GM12874 (cell line): ENCODE measurements at regions not wholly inside any gene's neighbourhood (a gene's known extent, or its start where the extent isn't known, plus 50 kb on each side); places are given as distances from the start of the nearest gene placed in this dataset.
A peak's percentile ranks its signal among the peaks of the same experiment; 100 is the strongest.

Experiments
- CTCF ChIP-seq: IDR thresholded peaks from 2 replicates; pipeline ENCODE4 v1.5.1; 2011; ENCODE audit warnings: low read depth, mild to moderate bottlenecking, control low read depth, low read length, moderate library complexity; ENCODE audit not compliant: insufficient read depth

GRCh38 chr6:8180327-8181159 lies 78.2 kb upstream of the EEF1E1 start:
- TF ChIP-seq CTCF: no peak

DNA sequence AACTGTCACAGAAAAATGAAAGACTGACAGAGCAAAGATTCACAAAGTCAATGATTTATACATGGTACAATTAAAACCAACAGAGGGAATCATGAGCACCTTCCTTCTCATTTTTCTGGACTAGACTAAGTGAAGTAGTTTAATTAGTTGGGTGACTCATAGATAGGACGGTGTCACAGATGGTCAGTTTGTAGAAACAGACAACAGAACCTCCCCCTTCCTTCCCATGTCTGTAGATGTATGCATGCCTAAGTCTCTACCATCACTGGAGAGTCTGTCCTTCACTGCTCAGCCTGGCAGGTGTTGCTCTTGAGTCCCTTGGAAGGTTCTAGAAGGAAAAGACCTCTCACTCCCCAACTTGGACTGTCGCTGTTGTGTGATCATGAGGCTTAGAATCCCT lies 75.4 kb upstream of the EEF1E1 start:
- TF ChIP-seq CTCF: no peak

GRCh38 chr6:8175046-8175777 lies 72.9 kb upstream of the EEF1E1 start:
- TF ChIP-seq CTCF: no peak

- no peak for TF ChIP-seq CTCF
Observed at GRCh38 chr6:8174571-8174970, 72.2 kb upstream of the EEF1E1 start.

GRCh38 chr6:8172530-8172929 lies 70.2 kb upstream of the EEF1E1 start:
- TF ChIP-seq CTCF: no peak

- TF ChIP-seq CTCF: no peak
Observed at GRCh38 chr6:8170754-8171153, 68.4 kb upstream of the EEF1E1 start.

- 0 out of 2 replicates have a peak, but pooled peaks have one; percentile 2 for TF ChIP-seq CTCF
Observed at GRCh38 chr6:8170245-8170644, 67.9 kb upstream of the EEF1E1 start.
